ENCODE measurements at regions not wholly inside any gene's neighbourhood (a gene's known extent, or its start where the extent isn't known, plus 50 kb on each side); places are given as distances from the start of the nearest gene placed in this dataset.

- DNase-seq, result no peak
Observed at GRCh38 chr2:100662866-100663265, 100.1 kb downstream of the PDCL3 start.

GRCh38 chr2:100664021-100664755 is 101.4 kb downstream of the PDCL3 start:
- no peak for DNase-seq

GRCh38 chr2:100664756-100665101 is 101.9 kb downstream of the PDCL3 start:
- no peak for DNase-seq

- no peak for DNase-seq
Observed at GRCh38 chr2:100666996-100667395, 104.2 kb downstream of the PDCL3 start.

GRCh38 chr2:100667801-100668200 is 105.0 kb downstream of the PDCL3 start:
- no peak for DNase-seq

- DNase-seq, result no peak
Observed at GRCh38 chr2:100670232-100670631, 107.4 kb downstream of the PDCL3 start.

GRCh38 chr2:100673115-100673514 is 110.3 kb downstream of the PDCL3 start:
- DNase-seq, result no peak

GRCh38 chr2:100673691-100674485 is 111.1 kb downstream of the PDCL3 start:
- no peak for DNase-seq

- no peak for DNase-seq
Observed at GRCh38 chr2:100674666-100675065, 111.9 kb downstream of the PDCL3 start.

GRCh38 chr2:100675373-100675772 is 112.6 kb downstream of the PDCL3 start:
- DNase-seq, result no peak

- DNase-seq, result no peak
Observed at GRCh38 chr2:100675855-100676254, 113.1 kb downstream of the PDCL3 start.

GRCh38 chr2:100676346-100676745 is 113.6 kb downstream of the PDCL3 start:
- no peak for DNase-seq

GRCh38 chr2:100677611-100678185 is 114.9 kb downstream of the PDCL3 start:
- no peak for DNase-seq

GRCh38 chr2:100679211-100679610 is 116.4 kb downstream of the PDCL3 start:
- DNase-seq, result no peak

- DNase-seq, result no peak
Observed at GRCh38 chr2:100682536-100682935, 119.7 kb downstream of the PDCL3 start.

GRCh38 chr2:100683231-100683630 is 120.4 kb downstream of the PDCL3 start:
- no peak for DNase-seq

GRCh38 chr2:100691846-100692245 is 128.1 kb upstream of the NPAS2 start:
- DNase-seq, result no peak

- DNase-seq, result no peak
Observed at GRCh38 chr2:100692381-100692780, 127.6 kb upstream of the NPAS2 start.

- DNase-seq, result no peak
Observed at GRCh38 chr2:100692906-100693305, 127.0 kb upstream of the NPAS2 start.

GRCh38 chr2:100699131-100699530 is 120.8 kb upstream of the NPAS2 start:
- DNase-seq, result no peak

- no peak for DNase-seq
Observed at GRCh38 chr2:100702438-100703109, 117.4 kb upstream of the NPAS2 start.

GRCh38 chr2:100703213-100703612 is 116.7 kb upstream of the NPAS2 start:
- peak in 1 of 2 donors; percentile 12 for DNase-seq

- no peak for DNase-seq
Observed at GRCh38 chr2:100703739-100704138, 116.2 kb upstream of the NPAS2 start.
